CD4-positive, alpha-beta T cell treated with Interleukin-1 beta for 1 hour (primary cell): ENCODE measurements at regions not wholly inside any gene's neighbourhood (a gene's known extent, or its start where the extent isn't known, plus 50 kb on each side); places are given as distances from the start of the nearest gene placed in this dataset.
"Not testable (repeated sequence)": the region's sequence is repeated elsewhere in the genome, so short reads cannot be mapped to it uniquely, and the experiment has no call there.

ENCODE experiments used
- DNase-seq, 2 donors: peaks; one replicate each; pipeline ENCODE4 v3.0.0-alpha.2; 2020 to 2022

DNA sequence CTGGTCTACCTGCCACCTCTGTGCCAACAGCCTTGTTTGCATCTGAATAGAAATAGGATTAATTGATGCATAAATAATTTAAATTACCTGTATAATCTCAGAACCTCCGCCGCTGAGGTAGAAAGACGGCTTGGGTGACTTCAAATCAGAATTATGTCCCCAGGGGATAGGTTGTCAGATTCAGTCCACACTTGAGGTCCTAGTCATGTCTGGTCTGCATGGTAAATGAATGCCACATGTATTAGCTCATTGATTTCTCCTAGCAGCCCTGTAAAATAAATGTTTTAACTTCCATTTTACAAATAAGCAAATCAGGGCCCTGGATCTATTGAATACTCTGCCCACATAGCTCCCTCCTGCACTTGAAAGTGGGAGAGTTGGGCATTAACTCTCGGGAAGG is 368.0 kb upstream of the WWC1 start:
- no peak for DNase-seq

DNA sequence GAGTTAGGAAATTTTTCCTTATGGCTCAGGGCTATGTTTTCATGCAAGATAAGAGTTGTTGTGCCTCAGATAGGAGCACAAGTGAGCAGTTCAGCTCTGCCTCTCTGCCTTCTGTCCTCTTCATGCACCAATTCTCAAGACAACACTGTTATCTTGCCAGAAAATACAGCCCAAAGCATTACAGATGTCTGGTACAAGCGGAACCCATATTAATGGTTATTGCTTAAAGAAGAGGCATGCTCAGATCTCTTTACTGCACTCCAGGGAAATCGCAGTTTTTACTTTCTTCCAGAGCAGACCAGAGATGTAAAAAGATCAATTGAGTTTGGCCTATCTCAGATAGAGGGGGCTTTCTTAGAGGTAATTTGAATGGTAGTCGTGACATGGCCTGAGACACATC is 361.6 kb upstream of the WWC1 start:
- no peak for DNase-seq

DNA sequence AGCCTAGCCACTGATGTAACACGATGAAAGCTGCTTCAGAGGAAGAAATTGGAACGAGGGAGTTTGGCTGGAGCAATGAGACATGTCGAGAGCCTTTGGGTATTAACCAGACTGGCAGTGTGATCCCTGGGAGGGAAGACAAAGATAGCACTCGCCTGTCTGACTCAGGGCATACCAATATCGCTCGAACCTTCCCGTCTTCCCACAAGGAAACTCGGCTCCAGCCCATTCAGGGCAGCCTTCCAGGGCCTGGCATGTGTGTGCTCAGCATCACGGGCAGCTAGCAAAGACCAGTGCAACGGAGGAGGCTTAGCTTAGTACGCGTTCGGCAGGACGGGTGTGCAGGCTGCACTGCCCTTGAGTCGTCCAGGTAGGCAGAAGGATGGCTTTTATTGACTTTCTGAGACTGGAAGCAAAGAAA is 356.9 kb upstream of the WWC1 start:
- no peak for DNase-seq

DNA sequence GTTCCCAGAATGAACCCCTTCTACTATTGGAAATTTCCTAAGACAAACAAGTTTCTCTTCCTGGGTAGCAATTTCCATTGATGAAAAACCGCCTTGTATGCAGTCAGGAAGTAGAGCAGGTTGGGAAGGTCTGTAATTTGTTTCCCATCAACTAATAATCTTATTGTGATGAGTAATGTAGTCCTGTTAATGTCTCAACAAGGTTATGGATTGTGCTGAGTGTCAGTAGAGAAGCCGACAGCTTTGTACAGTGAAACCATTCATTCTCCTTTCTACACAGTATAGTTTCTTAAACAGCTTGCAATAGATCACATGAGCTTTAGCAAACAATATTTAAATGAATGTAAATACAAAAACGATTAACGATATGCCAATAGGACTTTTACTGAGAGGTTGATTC is 355.4 kb upstream of the WWC1 start:
- DNase-seq: no peak

DNA sequence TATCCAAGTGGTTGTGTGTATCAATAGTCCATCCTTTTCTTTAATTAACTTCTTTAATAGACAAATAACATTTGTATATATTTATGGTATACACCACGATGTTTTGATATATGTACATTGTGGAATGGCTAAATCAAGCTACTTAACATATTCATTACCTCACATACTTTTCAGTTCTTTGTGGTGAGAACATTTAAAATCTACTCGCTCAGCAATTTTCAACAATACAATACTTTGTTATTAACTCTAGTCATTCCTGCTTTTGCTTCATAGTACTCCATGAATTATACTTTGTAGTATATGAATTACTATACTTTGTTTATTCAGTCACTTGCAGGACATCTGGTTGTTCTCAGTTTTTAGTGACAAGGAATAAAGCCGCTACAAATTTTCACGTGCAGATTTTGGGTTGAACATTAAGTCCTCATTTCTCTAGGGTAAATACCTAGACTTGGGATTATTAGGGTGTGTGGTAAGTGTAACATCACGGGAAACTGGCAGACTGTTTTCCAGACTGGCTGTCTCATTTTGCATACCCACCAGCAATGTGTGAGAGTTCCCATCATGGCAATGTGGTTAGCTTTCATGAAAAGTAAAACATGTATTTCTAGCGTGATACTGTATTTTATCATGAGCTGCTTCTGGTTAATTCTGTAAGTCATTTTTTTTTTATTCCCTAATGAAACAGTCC is 354.4 kb upstream of the WWC1 start:
- no peak for DNase-seq

DNA sequence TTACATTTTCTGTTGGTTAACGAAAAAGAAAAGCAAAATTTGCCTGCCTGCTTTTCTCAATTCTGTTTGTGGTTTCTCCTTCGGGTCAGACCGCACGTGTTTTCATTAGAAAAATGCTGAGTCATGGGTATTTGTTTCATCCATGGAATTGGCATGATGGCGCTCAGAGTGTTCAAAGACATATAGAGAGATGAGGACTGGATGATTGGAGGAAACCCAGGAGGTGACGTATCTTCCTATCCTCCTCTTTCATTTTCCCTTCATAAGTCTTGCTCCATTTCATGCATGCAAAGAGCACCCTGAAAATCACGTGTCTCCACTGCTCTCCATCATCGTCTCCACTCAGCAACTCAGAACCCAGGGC is 353.8 kb upstream of the WWC1 start:
- DNase-seq: no peak

DNA sequence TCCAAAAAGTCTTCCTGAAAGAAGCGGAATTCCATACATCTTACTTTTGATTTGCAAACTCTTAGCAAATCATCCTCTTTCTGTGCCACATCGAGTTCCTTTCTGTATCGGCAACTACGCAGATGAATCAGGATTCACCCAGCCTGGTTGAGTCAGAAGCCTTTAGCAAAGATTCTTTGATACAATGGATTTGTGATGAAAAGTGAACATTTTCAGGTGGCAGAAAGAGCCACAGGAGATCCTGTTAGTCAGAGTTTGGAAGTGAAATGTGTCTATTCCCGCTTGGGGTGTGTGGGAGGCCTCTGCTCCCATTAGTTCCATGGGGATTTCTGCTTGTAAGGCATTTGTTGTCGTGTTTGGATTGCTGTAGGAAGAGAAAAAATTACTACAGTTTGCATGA is 351.8 kb upstream of the WWC1 start:
- no peak for DNase-seq

DNA sequence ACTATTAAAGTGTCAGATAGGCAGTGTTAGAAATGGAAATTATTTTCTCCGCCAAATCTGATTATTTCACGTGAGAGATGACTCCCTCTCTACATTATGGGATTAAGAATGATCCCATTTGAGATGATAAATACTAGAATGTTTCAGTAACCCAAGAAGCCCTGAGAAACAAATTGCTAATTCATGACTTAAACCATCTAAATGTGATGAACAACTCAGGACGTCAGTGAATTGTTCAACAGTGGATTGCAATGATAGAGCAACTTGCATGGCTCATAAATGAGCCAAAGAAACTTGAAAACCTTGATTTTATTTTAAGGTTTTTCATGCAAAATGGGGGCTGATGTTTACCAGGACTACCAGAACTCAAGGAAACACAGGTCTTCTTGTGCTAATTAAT is 350.5 kb upstream of the WWC1 start:
- DNase-seq: no peak

DNA sequence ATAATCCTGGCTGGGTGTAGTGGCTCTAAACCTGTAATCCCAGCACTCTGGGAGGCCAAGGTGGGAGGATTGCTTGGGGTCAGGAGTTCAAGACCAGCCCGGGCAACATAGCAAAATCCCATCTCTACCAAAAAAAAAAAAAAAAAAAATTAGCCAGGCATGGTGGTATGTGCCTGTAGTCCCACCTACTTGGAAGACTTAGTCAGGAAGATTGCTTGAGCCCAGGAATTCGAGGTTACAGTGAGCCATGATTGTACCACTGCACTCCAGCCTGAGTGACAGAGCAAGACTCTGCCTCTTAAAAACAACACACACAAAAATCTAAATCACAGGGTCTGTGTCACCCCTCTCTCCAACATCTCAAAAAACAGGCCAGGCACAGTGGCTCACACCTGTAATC is 349.9 kb upstream of the WWC1 start:
- DNase-seq: not testable (repeated sequence)

DNA sequence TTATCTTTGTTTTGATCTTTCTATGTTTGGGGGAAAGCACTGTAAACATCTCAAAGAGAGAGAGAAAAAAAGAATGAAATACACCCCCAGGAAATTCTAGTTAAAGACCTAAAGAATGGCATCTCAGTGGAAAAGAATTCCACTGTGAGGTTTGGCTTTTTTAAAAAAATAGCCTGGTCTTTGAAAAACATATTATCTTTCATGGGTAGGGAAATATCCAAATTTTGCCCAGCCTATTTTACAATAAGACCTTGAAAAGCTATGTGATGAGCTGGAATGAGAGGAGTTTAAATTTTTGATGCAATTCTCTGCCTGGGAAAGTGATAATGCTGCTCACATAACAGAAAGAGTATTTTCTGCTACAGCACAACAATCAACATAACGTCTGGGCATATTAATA is 348.1 kb upstream of the WWC1 start:
- no peak for DNase-seq

DNA sequence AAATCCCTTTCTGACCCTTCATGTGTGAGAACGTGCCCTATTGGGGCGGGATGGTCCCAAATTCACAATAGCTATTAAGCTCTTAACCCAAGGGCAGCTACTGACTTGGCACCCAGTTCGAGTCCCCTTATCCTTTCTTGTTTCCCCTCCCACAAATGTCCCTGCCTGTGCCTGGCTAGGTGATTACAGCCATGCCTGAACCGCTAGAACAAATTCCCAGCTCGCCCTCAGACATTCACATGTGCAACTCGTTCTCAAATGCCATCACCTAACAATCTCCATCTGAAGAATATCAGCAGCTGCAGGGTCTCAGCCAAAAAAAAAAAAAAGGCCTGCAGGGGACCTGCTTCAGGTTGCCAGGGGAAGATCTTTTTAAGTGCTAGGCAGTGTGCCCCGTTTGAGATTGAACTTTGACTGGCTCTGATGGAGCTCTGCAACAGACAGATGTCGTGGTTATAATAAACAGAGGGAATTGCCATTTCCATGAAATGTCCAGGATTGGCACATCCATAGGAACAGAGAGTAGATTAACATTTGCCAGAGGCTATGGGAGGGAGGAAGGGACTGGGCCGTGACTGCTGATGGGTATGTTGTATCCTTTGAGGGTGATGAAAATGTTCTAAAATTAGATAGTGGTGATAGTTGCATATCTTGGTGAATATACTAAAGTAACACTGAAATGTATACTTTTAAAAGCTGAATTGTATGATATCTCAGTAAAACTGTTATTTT is 347.2 kb upstream of the WWC1 start:
- no peak for DNase-seq

DNA sequence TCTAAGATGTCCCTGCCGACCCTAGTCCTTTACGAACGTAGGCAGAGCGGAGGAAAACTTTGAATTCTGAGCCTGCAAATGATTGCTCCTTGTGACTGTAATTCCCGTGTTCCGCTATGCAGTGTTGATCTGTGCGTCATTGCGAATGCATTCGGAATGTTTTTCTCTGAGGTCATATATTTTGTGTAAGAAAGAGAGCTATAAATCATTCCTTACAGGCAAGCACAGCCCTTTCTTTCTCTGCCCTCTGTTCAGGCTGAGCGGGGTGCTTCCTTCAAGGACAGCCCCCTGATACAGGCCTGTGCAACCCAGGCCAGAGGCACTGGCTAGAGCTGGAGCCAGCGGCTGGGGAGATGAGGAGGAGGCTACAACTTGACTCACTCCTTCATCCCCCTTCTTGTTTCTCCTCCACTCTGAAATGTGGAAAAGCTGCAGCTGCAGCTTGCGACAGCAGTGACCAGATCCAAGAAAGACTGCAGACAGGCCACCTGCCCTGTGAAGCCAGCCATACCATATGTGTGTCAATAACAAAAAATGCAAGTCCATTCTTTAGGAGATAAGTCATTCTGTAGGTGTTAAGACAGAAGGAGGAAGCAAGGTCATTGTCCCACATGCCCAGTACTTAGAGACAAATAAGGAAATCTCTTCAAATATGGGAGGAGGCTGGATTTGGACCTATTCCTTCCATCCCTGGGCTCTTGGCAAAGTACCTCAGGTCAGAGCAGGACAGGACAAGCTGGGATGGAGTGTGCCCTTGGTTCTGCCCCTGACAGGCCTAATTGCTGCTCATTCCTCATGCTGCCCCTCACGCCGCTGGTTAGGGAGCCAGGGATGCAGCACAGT is 345.7 kb upstream of the WWC1 start:
- DNase-seq: no peak

DNA sequence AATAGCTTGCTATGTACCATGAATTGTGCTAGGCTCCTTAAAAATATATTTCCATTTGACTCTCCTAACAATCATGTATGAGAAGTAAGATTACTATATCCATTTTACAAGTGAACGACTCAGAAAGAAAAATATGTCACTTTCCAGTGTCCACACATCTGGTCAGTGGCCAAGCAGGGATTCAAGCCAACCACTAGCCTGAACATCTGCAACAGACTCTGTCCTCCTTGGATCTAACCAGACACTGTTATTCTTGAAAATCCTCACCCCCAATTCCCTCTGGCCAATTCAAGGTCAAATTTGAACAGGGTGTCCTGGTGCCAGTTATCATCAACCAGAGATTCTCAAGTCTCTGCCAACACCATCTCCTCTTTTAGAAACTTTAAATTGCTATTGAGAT is 344.1 kb upstream of the WWC1 start:
- no peak for DNase-seq

DNA sequence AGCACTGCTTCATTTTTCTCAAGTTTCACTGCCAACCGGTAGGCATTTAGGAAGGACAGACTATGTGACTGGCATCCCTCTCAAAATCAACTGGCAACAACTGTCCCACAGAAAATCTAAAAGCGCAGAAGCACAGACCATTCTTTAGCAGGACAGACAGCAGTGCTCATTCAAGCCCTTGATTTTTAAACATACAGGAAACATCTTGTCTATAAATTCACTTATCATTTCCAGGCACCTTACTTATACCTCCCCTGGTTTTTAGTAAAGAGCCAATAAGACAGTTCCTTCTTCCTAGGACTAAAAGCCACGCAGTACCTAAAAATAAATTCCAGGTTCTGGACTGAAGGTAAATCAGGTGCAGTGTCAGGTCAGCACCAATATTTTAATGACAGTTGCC is 343.2 kb upstream of the WWC1 start:
- no peak for DNase-seq

DNA sequence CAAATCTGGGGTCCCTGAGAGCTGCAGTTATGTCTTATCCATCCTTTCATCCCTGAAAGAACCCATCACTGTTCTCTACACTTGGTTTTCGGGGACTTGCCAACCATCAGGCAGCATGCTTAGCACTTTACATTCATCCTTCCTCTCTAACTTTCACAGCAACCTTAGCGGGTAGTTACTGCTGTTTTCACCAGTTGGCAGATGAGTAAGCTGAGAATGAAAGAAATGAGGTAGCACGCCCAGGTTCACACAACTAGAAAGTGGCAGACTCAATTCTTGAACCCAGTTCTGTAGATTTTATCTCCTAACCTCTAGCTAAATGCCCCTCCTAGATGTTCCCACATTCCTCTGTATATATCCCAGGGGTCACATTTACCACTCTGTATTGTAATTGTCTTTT is 342.0 kb upstream of the WWC1 start:
- DNase-seq: no peak

DNA sequence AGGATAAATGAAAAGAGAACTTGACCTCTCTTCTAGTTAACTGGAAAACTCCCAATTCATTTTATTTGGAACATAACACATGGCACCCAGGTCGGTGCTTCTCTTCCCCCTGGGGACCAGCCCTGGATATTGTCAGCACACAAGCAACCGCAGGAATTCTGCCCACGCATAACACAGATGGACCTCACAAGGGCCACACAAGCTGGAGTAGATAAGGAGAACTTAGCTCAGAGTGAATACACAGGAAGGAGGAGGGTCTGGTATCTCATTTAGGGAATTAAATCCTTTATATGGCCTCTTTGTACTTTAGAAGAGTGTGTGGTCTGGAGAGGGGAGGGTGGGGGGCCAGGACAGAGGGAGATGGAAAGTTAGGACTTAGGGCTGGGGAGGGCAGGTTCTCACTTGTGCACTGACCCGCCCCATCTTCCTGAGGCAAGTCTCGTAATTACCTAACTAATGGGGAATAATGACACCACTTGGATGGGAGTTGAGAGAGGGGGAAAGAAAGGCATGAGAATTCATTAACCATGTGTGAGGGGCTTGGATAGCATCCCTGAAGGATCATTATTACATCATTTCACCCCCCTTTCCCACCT is 341.2 kb upstream of the WWC1 start:
- DNase-seq: no peak

DNA sequence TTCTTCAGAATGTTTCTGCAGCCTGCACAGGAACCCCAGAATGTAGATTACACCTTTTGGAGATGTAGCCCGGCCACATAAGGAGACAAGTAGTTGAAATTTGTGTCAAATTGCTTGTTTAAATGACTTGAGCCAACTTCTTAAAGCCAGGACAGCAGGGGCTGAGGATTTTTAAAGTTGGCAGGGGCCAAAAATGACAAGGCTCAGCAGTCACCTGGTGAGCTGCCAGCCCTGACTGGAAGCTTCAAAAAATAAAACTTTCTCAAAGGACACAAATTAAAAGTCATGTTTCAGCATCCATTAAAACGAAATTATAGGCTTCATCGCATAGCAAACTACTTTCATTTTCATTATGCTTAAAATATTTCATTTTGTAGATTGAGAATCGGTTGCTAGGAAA is 340.3 kb upstream of the WWC1 start:
- no peak for DNase-seq

DNA sequence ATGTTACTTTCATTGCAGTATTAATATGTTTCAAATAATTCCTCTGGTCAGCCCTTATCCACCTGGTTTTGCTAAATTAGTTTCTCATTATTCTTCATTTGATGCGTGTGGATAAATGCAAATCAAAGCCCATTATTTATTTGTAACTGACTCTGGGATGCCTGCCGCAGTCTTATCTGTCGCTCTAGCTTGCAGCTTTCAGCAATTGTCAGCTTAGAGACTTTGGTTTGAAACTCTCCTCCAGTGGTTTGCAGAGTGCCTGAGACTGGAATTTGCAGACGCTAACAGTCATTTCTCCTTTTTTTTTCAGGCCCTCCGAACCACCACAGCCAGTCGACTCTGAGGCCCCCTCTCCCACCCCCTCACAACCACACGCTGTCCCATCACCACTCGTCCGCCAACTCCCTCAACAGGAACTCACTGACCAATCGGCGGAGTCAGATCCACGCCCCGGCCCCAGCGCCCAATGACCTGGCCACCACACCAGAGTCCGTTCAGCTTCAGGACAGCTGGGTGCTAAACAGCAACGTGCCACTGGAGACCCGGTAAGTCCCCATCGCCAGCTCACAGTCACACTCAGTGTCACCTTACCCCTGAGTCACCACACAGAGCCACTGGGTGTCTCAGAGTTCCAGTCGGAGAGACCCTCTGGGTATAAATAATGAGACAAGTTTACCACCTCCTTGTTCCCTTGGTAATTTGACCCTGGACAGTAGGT is 339.0 kb upstream of the WWC1 start:
- no peak for DNase-seq

DNA sequence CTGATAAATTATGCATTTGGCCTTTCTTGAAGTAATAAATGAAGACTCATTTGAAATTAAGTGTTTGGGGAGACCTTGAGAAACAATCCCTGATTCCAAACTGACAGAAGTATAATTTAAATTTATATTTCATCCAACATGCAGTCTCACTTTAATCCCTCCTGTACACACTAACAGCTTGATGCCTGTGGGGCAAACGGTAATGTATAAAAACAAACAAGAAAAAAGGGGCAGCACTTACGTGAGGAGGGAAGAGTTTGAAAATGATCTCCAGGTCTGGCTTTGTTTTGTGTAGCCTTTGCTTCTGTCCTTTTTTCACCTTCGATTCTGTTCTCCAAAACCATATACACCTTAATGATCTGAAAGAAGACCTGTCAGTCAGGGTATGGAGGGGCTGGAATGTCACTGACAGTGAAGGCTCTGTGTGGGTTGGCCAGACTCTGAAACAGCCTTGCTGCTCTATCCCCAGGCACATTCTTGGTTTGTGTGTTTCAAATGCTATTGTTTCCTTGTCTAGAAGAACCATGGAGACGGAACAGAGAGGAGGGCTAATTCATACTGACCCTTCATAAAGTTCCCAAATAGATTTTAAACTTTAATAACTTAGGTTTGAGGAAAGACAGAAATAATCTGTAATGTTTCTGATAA is 338.2 kb upstream of the WWC1 start:
- DNase-seq: no peak

DNA sequence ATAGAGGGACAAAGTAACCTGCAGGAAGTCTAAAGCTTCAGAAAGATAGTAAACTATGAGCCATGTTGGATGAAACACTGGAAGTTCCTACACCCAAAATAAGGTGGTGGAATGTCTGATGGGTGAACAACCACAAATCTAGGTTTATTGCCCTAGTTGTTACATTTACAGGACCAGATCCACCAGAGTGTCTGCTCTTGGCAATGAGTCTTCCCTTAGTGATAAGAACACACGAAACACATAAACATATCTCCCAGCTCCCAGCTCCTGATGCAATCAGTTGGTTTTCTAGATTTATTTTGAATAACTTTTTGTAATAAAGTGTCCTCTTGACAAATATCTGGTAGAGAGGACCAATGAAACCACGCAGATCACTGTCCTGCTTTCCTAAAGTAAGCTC is 329.7 kb upstream of the WWC1 start:
- no peak for DNase-seq

DNA sequence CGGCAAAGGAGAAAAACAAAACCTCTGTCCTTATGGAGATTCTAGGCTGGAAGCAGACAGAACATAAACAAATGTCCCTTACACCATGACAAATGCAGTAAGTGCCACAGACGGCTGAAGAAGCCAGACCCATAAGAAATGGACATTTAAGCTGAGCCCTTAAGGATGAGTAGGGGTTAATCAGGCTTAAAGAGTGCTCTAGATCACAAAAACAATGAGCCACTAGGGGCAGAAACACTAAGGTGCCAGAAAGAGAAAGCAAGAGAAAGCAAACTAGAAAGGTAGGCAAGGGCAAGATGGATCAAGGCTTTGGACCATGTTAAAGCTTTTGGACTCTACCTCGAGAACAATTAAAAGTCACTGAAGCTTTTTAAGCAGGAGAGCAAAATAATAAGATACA is 326.9 kb upstream of the WWC1 start:
- no peak for DNase-seq

DNA sequence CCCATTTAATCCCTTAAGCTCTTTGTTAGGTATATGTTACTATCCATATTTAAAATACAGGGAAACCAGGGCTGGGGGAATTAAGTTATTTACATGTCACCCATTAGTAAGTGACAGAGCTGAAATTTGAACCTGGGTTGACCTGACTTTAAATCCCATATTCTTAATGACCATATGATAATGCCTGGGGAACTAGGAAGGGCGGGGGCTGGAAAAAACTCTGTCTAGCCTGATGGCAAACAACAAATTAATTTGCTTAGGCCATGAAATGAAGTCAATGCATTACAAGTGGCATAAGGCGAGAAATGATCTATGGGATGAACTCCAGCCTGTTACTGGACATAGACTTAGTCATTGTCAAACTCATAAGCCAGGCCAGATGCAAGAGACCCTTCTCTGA is 325.7 kb upstream of the WWC1 start:
- DNase-seq: no peak

DNA sequence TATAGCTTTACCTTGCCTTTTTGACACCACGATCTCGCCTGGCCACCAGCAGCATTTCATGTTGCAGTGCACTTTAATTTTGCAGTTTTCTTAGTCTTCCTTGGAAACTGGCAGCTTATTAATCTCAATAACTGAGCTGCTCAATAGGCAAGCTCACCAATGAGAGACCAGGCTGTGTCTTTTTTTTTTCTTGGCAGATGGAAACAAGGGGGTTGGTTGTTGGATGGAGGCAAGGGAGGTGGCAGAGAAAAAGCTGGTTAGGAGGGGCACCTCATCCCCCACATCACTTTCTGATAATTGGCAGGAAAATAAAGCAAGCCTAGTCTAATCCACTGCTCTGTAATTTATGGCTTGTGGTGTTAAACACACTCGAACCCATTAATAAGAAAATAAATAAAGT is 324.5 kb upstream of the WWC1 start:
- no peak for DNase-seq
